HCT116 (cell line): ENCODE measurements at regions not wholly inside any gene's neighbourhood (a gene's known extent, or its start where the extent isn't known, plus 50 kb on each side); places are given as distances from the start of the nearest gene placed in this dataset.

Experiments used
- ATAC-seq: fragments of 200-7000 bp; cut with Tn5 transposase; 2 replicates; pipeline ENCODE4 v1.9.1; 2020; ENCODE audit warnings: mild to moderate bottlenecking, moderate library complexity
- BruUV-seq: library from RNA; stranded (reverse); fragments of 400-500 nt; replicated peaks from 2 replicates; lab custom pipeline; 2021; lab: Mats Ljungman, UMichigan
- CTCF ChIA-PET: fragments of 300-600 bp; sonication (Branson Sonifier 250); formaldehyde crosslinking; loops from one replicate; lab custom pipeline; 2021; ENCODE audit warnings: antibody characterized with exemption; lab: Charles Lee
- POLR2A ChIA-PET: fragments of 300-600, 350-600 bp; sonication (Branson Sonifier 250); formaldehyde crosslinking; loops from one replicate; lab custom pipeline; 2021; ENCODE audit warnings: antibody characterized with exemption; lab: Charles Lee
- RAD21 ChIA-PET, 2 experiments: fragments of 300-600 bp; sonication (Branson Sonifier 250); formaldehyde crosslinking; loops; one replicate each; lab custom pipeline; 2023; ENCODE audit warnings: low total read pairs in 2 of 2; ENCODE audit not compliant: uncharacterized antibody in 2 of 2, unreplicated experiment in 2 of 2, low non-redundant PET in 1 of 2; lab: Charles Lee
- DNase-seq: peaks from one replicate; pipeline ENCODE4 v3.0.0-alpha.2; 2010; ENCODE audit warnings: low read depth, low spot score
- H2AFZ ChIP-seq: fragments of 200-600 bp; shearing (Covaris generic), sonication (generic); 2 replicates; pipeline ENCODE4 v1.6.1; 2017; ENCODE audit warnings: low read depth, mixed run types, mixed read lengths, antibody characterized with exemption, low read length; ENCODE audit not compliant: poor library complexity, severe bottlenecking
- H3K27ac ChIP-seq: 2 replicates; pipeline ENCODE4 v1.5.1; 2012; ENCODE audit warnings: low read depth, low read length
- H3K27me3 ChIP-seq: fragments of 200-600 bp; sonication (generic); 2 replicates; pipeline ENCODE4 v1.6.1; 2016; ENCODE audit warnings: mixed run types, low read length, mixed read lengths; ENCODE audit not compliant: insufficient read depth
- H3K36me3 ChIP-seq, 2 experiments: fragments of 200-500 bp in 1 of 2; fragments of 200-600 bp in 1 of 2; sonication (Bioruptor generic) in 1 of 2; sonication (generic) in 1 of 2; 2 replicates each; pipeline versions ENCODE4 v1.5.1 to v1.6.1; 2014 to 2016; ENCODE audit warnings: low read length in 2 of 2, inconsistent platforms in 1 of 2, mixed read lengths in 1 of 2, mixed run types in 1 of 2; ENCODE audit not compliant: insufficient read depth in 2 of 2, control insufficient read depth in 1 of 2
- H3K4me1 ChIP-seq, 2 experiments: fragments of 200-600 bp in 1 of 2; sonication (generic) in 1 of 2; 2 replicates each; pipeline versions ENCODE4 v1.5.1 to v1.6.1; 2012 to 2017; ENCODE audit warnings: low read length in 2 of 2, inconsistent platforms in 1 of 2, mild to moderate bottlenecking in 1 of 2, mixed read lengths in 1 of 2, mixed run types in 1 of 2, moderate library complexity in 1 of 2; ENCODE audit not compliant: insufficient read depth in 2 of 2, control insufficient read depth in 1 of 2
- H3K4me2 ChIP-seq: fragments of 200-600 bp; sonication (generic); 2 replicates; pipeline ENCODE4 v1.6.1; 2017; ENCODE audit warnings: mixed run types, low read length, mixed read lengths
- H3K4me3 ChIP-seq, 2 experiments: fragments of 200-600 bp in 1 of 2; sonication (generic) in 1 of 2; replicated peaks in 1 of 2; 2 replicates each; pipeline ENCODE4 v1.5.1; 2011 to 2016; ENCODE audit warnings: low read length in 2 of 2, control low read depth in 1 of 2, low read depth in 1 of 2, mild to moderate bottlenecking in 1 of 2, mixed read lengths in 1 of 2, mixed run types in 1 of 2
- H3K79me2 ChIP-seq: fragments of 200-600 bp; sonication (generic); 2 replicates; pipeline ENCODE4 v1.6.1; 2017; ENCODE audit warnings: mild to moderate bottlenecking, mixed run types, low read length, moderate library complexity, mixed read lengths; ENCODE audit not compliant: insufficient read depth
- H3K9ac ChIP-seq: fragments of 200-600 bp; sonication (generic); 2 replicates; pipeline ENCODE4 v1.6.1; 2016; ENCODE audit warnings: low read length, mixed read lengths
- H3K9me2 ChIP-seq: fragments of 200-600 bp; sonication (generic), shearing (Covaris generic); 2 replicates; pipeline ENCODE4 v1.6.1; 2017; ENCODE audit warnings: mixed run types, mild to moderate bottlenecking, moderate library complexity; ENCODE audit not compliant: insufficient read depth
- H3K9me3 ChIP-seq, 2 experiments: fragments of 200-500 bp in 1 of 2; fragments of 200-600 bp in 1 of 2; sonication (Bioruptor generic) in 1 of 2; sonication (generic) in 1 of 2; 2 replicates each; pipeline ENCODE4 v1.6.1; 2014 to 2017; ENCODE audit warnings: low read length in 2 of 2, mixed read lengths in 2 of 2, inconsistent platforms in 1 of 2, low read depth in 1 of 2, mild to moderate bottlenecking in 1 of 2, mixed run types in 1 of 2, moderate library complexity in 1 of 2; ENCODE audit not compliant: control insufficient read depth in 1 of 2, insufficient read depth in 1 of 2
- H4K20me1 ChIP-seq: fragments of 200-600 bp; sonication (generic), shearing (Covaris generic); 2 replicates; pipeline ENCODE4 v1.6.1; 2017; ENCODE audit warnings: mixed run types, mild to moderate bottlenecking, moderate library complexity; ENCODE audit not compliant: insufficient read depth
- ATF3 ChIP-seq: IDR thresholded peaks from 2 replicates; pipeline ENCODE4 v1.6.1; 2012
- CBX3 ChIP-seq: IDR thresholded peaks from 2 replicates; pipeline ENCODE4 v1.6.1; 2012; ENCODE audit warnings: low read depth
- CEBPB ChIP-seq: IDR thresholded peaks from 2 replicates; pipeline ENCODE4 v1.6.1; 2012; ENCODE audit warnings: low read depth
- CTCF ChIP-seq, 3 experiments: fragments of 200-600 bp in 1 of 3; sonication (generic) in 1 of 3; IDR thresholded peaks in 2 of 3; conservative IDR thresholded peaks in 1 of 3; 2 replicates each; pipeline ENCODE4 v1.5.1; 2012 to 2017; ENCODE audit warnings: low read depth in 2 of 3, low read length in 2 of 3, antibody characterized with exemption in 1 of 3, borderline replicate concordance in 1 of 3, control low read depth in 1 of 3, mild to moderate bottlenecking in 1 of 3, mixed read lengths in 1 of 3, mixed run types in 1 of 3, moderate library complexity in 1 of 3; ENCODE audit not compliant: insufficient read depth in 1 of 3
- EGR1 ChIP-seq: IDR thresholded peaks from 2 replicates; pipeline ENCODE4 v1.6.1; 2012; ENCODE audit warnings: low read depth
- ELF1 ChIP-seq: IDR thresholded peaks from 2 replicates; pipeline ENCODE4 v1.6.1; 2012; ENCODE audit warnings: low read depth, borderline replicate concordance
- EZH2 ChIP-seq: fragments of 200-600 bp; sonication (generic); IDR thresholded peaks from 2 replicates; pipeline ENCODE4 v1.6.1; 2017; ENCODE audit warnings: antibody characterized with exemption, mixed run types
- EZH2phosphoT487 ChIP-seq: fragments of 200-600 bp; IDR thresholded peaks from 2 replicates; pipeline ENCODE4 v1.6.1; 2018; ENCODE audit warnings: antibody characterized with exemption, borderline replicate concordance
- FOSL1 ChIP-seq: IDR thresholded peaks from 2 replicates; pipeline ENCODE4 v1.6.1; 2012; ENCODE audit warnings: low read depth
- JUND ChIP-seq: IDR thresholded peaks from 2 replicates; pipeline ENCODE4 v1.6.1; 2012
- POLR2AphosphoS5 ChIP-seq: IDR thresholded peaks from 2 replicates; pipeline ENCODE4 v1.6.1; 2011; ENCODE audit warnings: mild to moderate bottlenecking, low read depth, low read length, moderate library complexity
- RAD21 ChIP-seq: IDR thresholded peaks from 2 replicates; pipeline ENCODE4 v1.6.1; 2012; ENCODE audit warnings: low read depth, mild to moderate bottlenecking
- REST ChIP-seq: IDR thresholded peaks from 2 replicates; pipeline ENCODE4 v1.6.1; 2012; ENCODE audit warnings: low read depth
- SP1 ChIP-seq: IDR thresholded peaks from 2 replicates; pipeline ENCODE4 v1.6.1; 2012; ENCODE audit warnings: low read depth
- SRF ChIP-seq: IDR thresholded peaks from 2 replicates; pipeline ENCODE4 v1.6.1; 2012; ENCODE audit warnings: low read depth
- TCF7L2 ChIP-seq: IDR thresholded peaks from 2 replicates; pipeline ENCODE4 v1.7.0; 2011; ENCODE audit warnings: borderline replicate concordance, inconsistent platforms; ENCODE audit not compliant: insufficient read depth, insufficient read length; ENCODE audit errors: extremely low read depth
- YY1 ChIP-seq: IDR thresholded peaks from 2 replicates; pipeline ENCODE4 v1.6.1; 2011; ENCODE audit warnings: low read length, low read depth, moderate library complexity, mild to moderate bottlenecking; ENCODE audit not compliant: insufficient replicate concordance; ENCODE audit errors: extremely low read depth
- ZBTB33 ChIP-seq: IDR thresholded peaks from 2 replicates; pipeline ENCODE4 v1.6.1; 2011; ENCODE audit warnings: mild to moderate bottlenecking, low read length, moderate library complexity; ENCODE audit not compliant: insufficient replicate concordance; ENCODE audit errors: extremely low read depth
- ZFX ChIP-seq: fragments of 450-650 bp; IDR thresholded peaks from 2 replicates; pipeline ENCODE4 v1.6.1; 2017
- intact Hi-C: fragments of 100-400 bp; cut with micrococcal nuclease; formaldehyde crosslinking; loops from 2 replicates; pipeline ENCODE4 v1.10.0; 2022

- CTCF ChIA-PET = no interaction called here
- H3K9me2 ChIP-seq = no peaks in the 10 kb centered on the region
- BruUV-seq = no TSS peak
- DNase-seq (no peak), ATAC-seq (no peak)
- intact Hi-C loops = no loop called here
- H3K79me2 ChIP-seq = no peaks in the 10 kb centered on the region
- no peaks in the 10 kb centered on the region for H3K36me3 ChIP-seq
- no peaks in the 10 kb centered on the region for H3K27me3 ChIP-seq
- no peak overlapping the region for H3K27ac ChIP-seq
- peak overlapping the region; percentile 63 for H2AFZ ChIP-seq
- no peak overlapping the region for H3K9ac ChIP-seq
- H4K20me1 ChIP-seq = no peaks in the 10 kb centered on the region
- H3K4me2 ChIP-seq = no peak overlapping the region
- no peak overlapping the region for H3K4me3 ChIP-seq
- TF ChIP-seq SP1 (no peak), ELF1 (no peak), EGR1 (no peak), CTCF (IDR thresholded peaks at IDR 0.05 in 2 of 3, conservative IDR thresholded peaks at IDR 0.05 in 1 of 3; ENCODE audit: borderline replicate concordance in 1 of 3, insufficient read depth in 1 of 3, low read depth in 2 of 3, low read length in 2 of 3) (no peak), ZBTB33 (no peak), YY1 (no peak), POLR2AphosphoS5 (no peak), TCF7L2 (no peak), ATF3 (no peak), RAD21 (no peak), REST (no peak), SRF (no peak), JUND (no peak), EZH2phosphoT487 (no peak), CEBPB (no peak), ZFX (no peak), CBX3 (no peak), FOSL1 (no peak), EZH2 (no peak)
- no peaks in the 10 kb centered on the region for H3K4me1 ChIP-seq
- POLR2A ChIA-PET = no interaction called here
- RAD21 ChIA-PET = no interaction called here
- no peaks in the 10 kb centered on the region for H3K9me3 ChIP-seq
Observed at GRCh38 chr2:65613968-65614555, 181.7 kb upstream of the SPRED2 start.
